ENCODE measurements at regions not wholly inside any gene's neighbourhood (a gene's known extent, or its start where the extent isn't known, plus 50 kb on each side); places are given as distances from the start of the nearest gene placed in this dataset.

DNA sequence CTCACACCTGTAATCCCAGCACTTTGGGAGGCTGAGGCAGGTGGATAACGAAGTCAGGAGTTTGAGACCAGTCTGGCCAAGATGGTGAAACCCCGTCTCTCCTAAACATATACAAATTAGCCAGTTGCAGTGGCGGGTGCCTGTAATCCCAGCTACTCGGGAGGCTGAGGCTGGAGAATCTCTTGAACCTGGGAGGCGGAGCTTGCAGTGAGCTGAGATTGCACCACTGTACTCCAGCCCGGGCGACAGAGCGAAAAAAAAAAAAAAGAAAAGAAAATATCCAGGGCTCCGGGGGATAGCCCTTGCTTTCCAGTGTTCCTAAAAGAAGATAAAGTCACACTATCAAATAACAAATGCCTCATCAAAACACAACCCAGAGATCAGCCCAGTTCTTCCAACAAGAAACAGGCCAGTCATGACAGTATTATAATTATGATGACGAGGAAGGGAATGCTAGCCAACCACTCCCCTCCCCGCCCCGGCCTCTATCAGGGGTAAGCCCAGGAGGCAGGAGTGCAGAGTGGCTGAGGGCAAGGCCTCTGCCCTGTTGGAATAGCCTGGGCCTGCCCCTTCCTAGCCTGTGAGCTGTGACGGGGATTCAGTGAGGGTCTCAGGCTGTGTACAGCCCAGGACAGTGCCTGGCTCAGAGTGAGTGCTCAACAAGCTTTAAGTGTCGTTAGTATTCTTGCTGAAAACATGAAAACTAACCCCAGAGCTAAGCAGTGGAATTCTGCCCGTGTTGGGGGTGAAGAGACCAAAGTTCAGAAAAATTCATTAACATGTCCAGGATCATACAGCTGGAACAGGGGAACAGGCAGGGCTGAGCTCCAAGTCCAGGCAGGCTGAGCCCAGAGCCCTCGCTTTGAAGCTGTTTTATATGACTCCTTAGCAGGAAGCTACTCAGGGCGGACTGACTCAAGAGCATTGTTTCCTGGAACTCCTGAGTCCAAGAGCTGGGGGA, 54.3 kb downstream of the FAM241B start:
- Histone ChIP-seq H3K27me3 (replicated peaks) (peaks cover 2% of the 10 kb centered on the region), H3K27ac (peak overlapping the region; percentile 29), H3K4me3 (ENCODE audit: low read depth, low read length) (no peak overlapping the region), H3K36me3 (replicated peaks) (no peaks in the 10 kb centered on the region)
- TF ChIP-seq, protein P1, sequence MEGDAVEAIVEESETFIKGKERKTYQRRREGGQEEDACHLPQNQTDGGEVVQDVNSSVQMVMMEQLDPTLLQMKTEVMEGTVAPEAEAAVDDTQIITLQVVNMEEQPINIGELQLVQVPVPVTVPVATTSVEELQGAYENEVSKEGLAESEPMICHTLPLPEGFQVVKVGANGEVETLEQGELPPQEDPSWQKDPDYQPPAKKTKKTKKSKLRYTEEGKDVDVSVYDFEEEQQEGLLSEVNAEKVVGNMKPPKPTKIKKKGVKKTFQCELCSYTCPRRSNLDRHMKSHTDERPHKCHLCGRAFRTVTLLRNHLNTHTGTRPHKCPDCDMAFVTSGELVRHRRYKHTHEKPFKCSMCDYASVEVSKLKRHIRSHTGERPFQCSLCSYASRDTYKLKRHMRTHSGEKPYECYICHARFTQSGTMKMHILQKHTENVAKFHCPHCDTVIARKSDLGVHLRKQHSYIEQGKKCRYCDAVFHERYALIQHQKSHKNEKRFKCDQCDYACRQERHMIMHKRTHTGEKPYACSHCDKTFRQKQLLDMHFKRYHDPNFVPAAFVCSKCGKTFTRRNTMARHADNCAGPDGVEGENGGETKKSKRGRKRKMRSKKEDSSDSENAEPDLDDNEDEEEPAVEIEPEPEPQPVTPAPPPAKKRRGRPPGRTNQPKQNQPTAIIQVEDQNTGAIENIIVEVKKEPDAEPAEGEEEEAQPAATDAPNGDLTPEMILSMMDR (IDR thresholded peaks at IDR 0.05; ENCODE audit: low read depth, low read length, missing control alignments) = no peak
- DNase-seq = peak; percentile 63
- in situ Hi-C loops (cut with HindIII; ENCODE audit: low pct_ligation_motif_present, low sequenced_read_pairs) = no loop called here

DNA sequence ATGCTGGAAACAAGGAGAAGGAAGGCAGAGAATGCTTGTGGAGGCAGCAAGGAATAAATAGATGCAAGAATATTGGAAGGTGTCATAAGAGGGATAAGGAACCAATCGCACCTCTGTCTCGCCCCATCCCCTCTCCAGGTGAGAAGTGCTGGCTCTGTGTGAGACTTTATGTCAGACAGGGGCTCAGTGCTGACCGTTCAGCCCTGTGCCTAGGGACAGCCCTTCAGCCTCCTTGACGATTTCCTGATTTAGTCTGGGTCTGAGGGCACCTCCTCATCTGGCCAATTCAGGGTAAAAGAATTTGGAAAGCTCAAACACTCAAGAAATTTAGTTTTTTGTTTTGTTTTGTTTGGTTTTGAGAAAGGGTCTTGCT, 54.9 kb downstream of the FAM241B start:
- Histone ChIP-seq H3K36me3 (replicated peaks) (no peaks in the 10 kb centered on the region), H3K27ac (no peak overlapping the region), H3K27me3 (replicated peaks) (peaks cover 2% of the 10 kb centered on the region), H3K4me3 (ENCODE audit: low read depth, low read length) (no peak overlapping the region)
- no peak for DNase-seq
- in situ Hi-C loops (cut with HindIII; ENCODE audit: low pct_ligation_motif_present, low sequenced_read_pairs) = no loop called here
- TF ChIP-seq, protein P1 (IDR thresholded peaks at IDR 0.05; ENCODE audit: low read depth, low read length, missing control alignments) = no peak

DNA sequence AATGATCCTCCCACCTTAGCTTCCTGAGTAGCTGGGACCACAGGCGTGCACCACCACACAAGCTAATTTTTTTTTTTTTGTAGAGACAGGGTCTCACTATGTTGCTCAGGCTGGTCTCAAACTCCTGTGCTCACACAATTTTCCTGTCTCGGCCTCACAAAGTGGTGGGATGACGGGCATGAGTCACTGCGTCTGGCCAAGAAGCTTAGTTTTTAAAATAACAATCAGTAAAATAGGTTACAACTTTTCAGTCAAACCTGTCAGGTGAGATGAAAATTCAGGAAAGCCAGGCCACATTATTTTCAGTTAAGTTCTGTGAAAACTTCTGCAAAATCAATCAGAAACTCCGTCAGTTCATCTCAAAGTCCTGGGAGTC, 55.4 kb downstream of the FAM241B start:
- peak; percentile 38 for DNase-seq
- Histone ChIP-seq H3K4me3 (ENCODE audit: low read depth, low read length) (no peak overlapping the region), H3K27me3 (replicated peaks) (no peaks in the 10 kb centered on the region), H3K27ac (no peak overlapping the region), H3K36me3 (replicated peaks) (no peaks in the 10 kb centered on the region)
- TF ChIP-seq, protein P1 (IDR thresholded peaks at IDR 0.05; ENCODE audit: low read depth, low read length, missing control alignments) = no peak
- in situ Hi-C loops (cut with HindIII; ENCODE audit: low pct_ligation_motif_present, low sequenced_read_pairs) = no loop called here

DNA sequence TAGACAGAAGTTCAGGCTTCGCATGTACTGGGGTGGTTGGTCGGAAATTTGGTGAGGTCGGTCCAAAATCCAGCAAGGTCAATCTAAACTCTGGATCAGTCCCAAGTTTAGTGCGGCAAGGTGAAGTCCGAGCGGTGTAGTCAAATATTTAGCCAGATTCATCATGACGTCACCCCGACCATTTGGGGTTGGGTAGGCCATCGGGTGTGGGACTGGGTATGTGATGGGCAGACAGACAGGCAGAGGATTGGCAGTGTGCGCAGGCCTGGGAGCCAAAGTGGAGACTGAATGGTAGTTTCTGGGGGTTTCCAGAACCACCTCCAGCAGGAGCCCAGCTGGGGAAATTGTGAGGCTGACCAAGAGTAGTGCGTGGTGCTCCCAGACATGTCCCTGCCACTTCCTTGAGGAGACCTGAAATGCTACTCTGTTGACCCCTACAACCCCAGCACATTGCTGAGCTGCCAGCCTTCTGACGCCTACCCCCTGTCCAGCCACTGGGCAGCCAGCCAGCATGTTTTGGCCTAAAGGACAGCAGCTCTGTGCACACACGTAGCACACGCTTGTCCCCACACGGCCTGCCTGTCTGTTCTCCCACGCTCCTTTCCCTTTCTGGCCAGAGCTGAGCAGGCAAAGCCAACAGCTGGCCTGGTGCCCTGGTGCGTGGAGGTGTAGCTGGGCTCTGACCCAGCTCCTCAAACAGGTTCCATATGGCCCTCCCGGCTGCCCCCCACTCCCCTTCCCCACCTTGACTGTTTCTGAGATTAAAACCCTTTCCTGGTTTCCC, 55.9 kb downstream of the FAM241B start:
- Histone ChIP-seq H3K4me3 (ENCODE audit: low read depth, low read length) (no peak overlapping the region), H3K27ac (no peak overlapping the region), H3K36me3 (replicated peaks) (no peaks in the 10 kb centered on the region), H3K27me3 (replicated peaks) (no peaks in the 10 kb centered on the region)
- peak; percentile 55 for DNase-seq
- in situ Hi-C loops (cut with HindIII; ENCODE audit: low pct_ligation_motif_present, low sequenced_read_pairs) = no loop called here
- TF ChIP-seq, protein P1 (IDR thresholded peaks at IDR 0.05; ENCODE audit: low read depth, low read length, missing control alignments) = no peak

DNA sequence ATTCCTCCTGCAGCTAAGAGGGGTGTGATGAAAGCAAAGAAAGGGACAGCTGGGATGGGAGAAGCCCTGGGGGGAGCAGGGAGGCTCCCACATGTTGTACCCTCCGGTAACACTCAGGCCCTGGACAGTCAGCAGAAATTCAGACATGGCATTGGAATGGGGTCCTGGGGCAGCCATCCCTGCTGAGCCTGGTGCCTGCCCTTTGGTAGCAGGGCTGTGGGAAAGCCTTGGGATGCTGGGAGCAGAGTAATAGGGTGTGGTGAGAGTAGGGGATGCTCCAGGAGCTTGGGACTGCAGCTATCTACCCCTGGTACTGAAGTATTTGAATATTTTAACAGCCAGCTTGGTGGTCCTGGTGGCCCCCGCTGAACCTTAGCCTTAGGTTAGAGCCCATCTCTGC, 56.8 kb downstream of the FAM241B start:
- Histone ChIP-seq H3K27me3 (replicated peaks) (no peaks in the 10 kb centered on the region), H3K36me3 (replicated peaks) (no peaks in the 10 kb centered on the region), H3K4me3 (ENCODE audit: low read depth, low read length) (no peak overlapping the region), H3K27ac (no peak overlapping the region)
- TF ChIP-seq, protein P1 (IDR thresholded peaks at IDR 0.05; ENCODE audit: low read depth, low read length, missing control alignments) = no peak
- no peak for DNase-seq
- in situ Hi-C loops (cut with HindIII; ENCODE audit: low pct_ligation_motif_present, low sequenced_read_pairs) = no loop called here
